HG03095 (cell line): ENCODE measurements at regions not wholly inside any gene's neighbourhood (a gene's known extent, or its start where the extent isn't known, plus 50 kb on each side); places are given as distances from the start of the nearest gene placed in this dataset.
"Not testable (repeated sequence)": the region's sequence is repeated elsewhere in the genome, so short reads cannot be mapped to it uniquely, and the experiment has no call there.

Experiments used
- ATAC-seq: cut with Tn5 transposase; IDR thresholded peaks from one replicate; pipeline ENCODE4 v1.9.1; 2021; ENCODE audit warnings: moderate library complexity; ENCODE audit not compliant: unreplicated experiment

- not testable (repeated sequence) for ATAC-seq
These were observed 541.0 kb downstream of the DCDC2C start for GRCh38 chr2:4244422-4244821.

GRCh38 chr2:4246364-4247131, 543.2 kb downstream of the DCDC2C start:
- no peak for ATAC-seq

- ATAC-seq: no peak
These were observed 544.4 kb downstream of the DCDC2C start for GRCh38 chr2:4247791-4248190.

DNA sequence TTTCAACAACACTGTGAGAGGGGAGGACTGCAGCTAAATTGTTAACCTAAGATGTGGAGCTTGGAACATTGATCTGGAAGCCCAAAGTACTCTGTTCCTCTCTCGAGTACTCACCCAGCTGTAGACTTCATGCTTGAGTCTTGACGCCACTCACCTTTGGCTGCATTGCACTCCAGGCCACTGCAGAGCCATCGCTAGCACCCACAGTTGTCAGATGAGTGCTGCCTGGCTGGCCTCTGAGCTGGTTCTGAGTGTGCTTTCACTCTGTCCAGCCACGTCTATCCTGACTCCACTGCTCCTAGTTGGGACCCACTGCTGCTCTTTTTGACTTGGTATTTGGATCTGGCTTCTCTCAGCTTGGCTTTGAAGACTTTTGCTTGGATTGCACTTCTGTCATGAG, 552.1 kb downstream of the DCDC2C start:
- ATAC-seq: no peak

- ATAC-seq: no peak
These were observed 553.0 kb downstream of the DCDC2C start for GRCh38 chr2:4256351-4256750.

GRCh38 chr2:4258563-4258962, 555.2 kb downstream of the DCDC2C start:
- no peak for ATAC-seq

GRCh38 chr2:4265936-4266335, 562.6 kb downstream of the DCDC2C start:
- ATAC-seq: no peak

- ATAC-seq: no peak
These were observed 566.5 kb downstream of the DCDC2C start for GRCh38 chr2:4269885-4270284.

DNA sequence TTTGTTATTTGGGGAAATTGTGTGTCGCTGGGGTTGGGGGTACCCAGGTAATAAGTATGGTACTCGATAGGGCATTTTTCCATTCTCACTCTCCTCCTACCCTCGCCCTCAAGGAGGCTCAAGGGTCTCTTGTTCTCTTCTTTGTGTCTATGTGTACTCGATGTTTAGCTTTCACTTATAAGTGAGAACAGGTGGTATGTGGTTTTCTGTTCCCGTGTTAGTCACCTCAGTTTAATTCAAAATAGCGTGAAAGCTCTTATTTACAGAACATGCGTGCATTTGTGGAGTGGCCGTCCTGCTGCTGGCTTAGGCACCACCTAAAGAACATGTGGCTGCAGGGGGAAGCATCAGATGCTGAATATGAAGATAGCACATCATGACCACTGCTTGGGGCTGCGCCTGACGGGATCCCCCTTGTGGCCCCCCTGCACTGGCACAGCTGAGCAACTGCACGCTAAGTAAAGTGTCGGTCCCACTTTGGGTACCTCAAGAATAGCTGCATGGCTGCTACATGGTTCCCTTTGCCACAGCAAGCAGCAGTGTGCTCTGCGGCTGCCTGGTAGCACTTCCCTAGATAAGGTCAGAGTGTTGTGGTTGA, 569.0 kb downstream of the DCDC2C start:
- no peak for ATAC-seq

- no peak for ATAC-seq
These were observed 575.0 kb downstream of the DCDC2C start for GRCh38 chr2:4278392-4278791.

GRCh38 chr2:4279431-4279830, 576.1 kb downstream of the DCDC2C start:
- no peak for ATAC-seq

- ATAC-seq: no peak
These were observed 588.1 kb downstream of the DCDC2C start for GRCh38 chr2:4291430-4291829.

- ATAC-seq: no peak
These were observed 592.3 kb downstream of the DCDC2C start for GRCh38 chr2:4295680-4296079.

GRCh38 chr2:4300616-4301015, 597.2 kb downstream of the DCDC2C start:
- no peak for ATAC-seq

- ATAC-seq: no peak
These were observed 621.2 kb downstream of the DCDC2C start for GRCh38 chr2:4324531-4324930.

DNA sequence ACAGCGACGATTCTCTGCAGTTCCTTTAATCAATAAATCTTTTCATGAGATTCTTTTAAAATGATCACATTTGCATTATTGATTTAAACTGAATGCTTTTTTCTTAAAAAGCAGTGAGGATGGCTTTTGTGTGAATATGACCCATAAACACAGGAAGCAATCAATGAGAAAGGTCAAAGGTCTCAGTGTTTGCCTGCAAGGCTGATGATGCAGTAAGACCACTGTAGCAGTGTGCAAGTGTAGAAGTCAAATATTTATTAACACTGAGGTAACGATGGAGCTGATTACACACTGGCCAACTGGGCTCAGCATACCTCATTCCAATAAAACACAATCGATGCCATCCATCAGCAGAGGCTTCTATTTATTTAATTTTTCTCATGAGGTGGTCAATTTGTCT, 633.5 kb downstream of the DCDC2C start:
- ATAC-seq: no peak

- no peak for ATAC-seq
These were observed 635.0 kb downstream of the DCDC2C start for GRCh38 chr2:4338345-4338744.

- no peak for ATAC-seq
These were observed 637.2 kb downstream of the DCDC2C start for GRCh38 chr2:4340536-4340935.

DNA sequence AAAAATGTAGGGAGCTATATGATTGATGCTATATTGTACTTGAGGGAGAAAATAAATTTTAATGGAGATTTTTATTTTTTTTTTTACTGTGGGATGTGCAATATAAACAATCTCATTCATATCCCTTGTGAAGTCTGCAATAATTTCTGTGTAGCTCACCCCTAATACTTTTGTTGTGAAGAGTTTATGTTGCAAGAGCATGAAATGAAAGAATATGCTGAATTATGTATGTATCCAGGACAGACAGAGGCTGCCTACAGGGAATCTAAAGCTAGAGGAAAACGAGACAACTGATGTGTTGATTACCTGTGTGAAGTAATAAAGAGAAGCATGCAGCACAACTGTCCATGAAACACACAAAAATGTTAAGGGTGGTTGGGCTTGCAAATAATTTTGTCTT, 643.3 kb downstream of the DCDC2C start:
- ATAC-seq: no peak

- no peak for ATAC-seq
These were observed 650.3 kb downstream of the DCDC2C start for GRCh38 chr2:4353668-4354067.

- ATAC-seq: no peak
These were observed 650.8 kb downstream of the DCDC2C start for GRCh38 chr2:4354164-4354563.

DNA sequence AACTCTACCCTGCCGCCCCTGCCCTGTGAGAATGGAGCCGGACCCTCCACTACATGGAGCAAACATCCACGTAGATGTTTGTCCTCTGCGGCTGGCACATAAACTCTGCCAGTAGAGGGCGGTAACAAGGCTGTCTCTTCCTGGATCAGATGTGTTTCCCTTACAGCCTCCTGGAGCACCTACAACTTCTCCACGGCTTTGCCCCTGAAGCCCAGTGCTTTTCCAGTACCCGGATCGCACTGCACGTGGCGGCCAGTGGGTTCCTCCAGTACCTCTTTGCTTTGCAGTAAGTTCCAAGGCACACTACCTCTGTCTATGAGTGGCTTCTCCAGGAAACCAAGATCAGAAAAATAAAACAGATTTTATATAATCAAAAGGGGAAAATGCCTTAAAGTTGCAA, 651.3 kb downstream of the DCDC2C start:
- ATAC-seq: no peak

GRCh38 chr2:4356109-4356508, 652.7 kb downstream of the DCDC2C start:
- ATAC-seq: no peak
